GM19463 (cell line): ENCODE measurements at regions not wholly inside any gene's neighbourhood (a gene's known extent, or its start where the extent isn't known, plus 50 kb on each side); places are given as distances from the start of the nearest gene placed in this dataset.
"Not testable (repeated sequence)": the region's sequence is repeated elsewhere in the genome, so short reads cannot be mapped to it uniquely, and the experiment has no call there.

ENCODE experiments used
- ATAC-seq: cut with Tn5 transposase; IDR thresholded peaks from one replicate; pipeline ENCODE4 v1.9.1; 2021; ENCODE audit warnings: mild to moderate bottlenecking, moderate library complexity; ENCODE audit not compliant: unreplicated experiment

DNA sequence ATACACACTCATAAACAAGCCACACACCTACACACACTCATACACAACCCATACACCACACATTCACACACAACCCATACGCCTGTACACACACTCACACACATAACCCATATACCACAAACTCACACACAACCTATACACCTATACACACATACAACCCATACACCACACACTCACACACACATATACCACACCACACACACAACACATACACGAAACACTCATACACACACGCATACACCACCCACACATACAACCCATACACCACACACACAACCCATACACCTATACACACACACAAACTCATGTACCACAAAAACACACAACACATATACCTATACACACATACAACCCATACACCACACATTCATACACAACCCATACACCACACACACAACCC lies 164.3 kb downstream of the TMEM121 start:
- no peak for ATAC-seq

DNA sequence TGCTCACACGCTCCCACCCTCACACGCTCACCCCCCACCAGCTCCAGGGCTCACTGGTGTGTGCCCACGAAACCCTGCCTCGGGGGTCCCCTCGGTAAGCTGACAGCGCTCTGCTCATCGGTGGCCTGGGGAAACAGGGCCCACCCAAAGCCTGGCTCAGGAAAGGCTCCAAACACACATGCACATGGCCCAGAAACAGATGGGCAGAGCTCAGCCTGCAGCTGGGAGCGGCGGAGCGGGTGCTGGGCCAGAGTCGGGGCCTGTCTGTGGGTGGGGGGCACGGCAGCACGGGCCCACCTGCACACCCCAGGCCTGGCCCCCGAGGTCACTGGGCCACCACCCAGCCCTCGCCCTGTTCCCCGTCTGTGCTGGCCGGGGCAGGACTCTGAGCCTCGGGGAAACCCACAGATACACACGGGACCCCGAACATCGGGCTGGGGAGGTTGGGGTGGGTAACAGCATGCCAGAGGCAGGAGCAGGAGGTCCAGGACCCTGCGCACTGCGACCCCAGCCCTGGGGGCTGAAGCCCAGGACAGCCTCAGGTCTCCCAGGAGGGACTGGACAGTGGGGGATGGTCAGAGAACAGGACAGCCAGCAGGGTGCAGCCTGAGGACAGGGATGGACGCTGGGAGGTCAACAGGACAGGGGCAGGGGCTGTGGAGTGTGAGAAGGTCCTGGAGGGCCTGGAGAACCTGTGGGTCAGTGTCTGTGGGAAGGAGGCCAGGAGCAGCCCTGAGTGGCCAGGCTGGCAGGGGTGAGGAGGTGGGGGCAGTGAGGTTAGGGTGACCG lies 165.1 kb downstream of the TMEM121 start:
- not testable (repeated sequence) for ATAC-seq

DNA sequence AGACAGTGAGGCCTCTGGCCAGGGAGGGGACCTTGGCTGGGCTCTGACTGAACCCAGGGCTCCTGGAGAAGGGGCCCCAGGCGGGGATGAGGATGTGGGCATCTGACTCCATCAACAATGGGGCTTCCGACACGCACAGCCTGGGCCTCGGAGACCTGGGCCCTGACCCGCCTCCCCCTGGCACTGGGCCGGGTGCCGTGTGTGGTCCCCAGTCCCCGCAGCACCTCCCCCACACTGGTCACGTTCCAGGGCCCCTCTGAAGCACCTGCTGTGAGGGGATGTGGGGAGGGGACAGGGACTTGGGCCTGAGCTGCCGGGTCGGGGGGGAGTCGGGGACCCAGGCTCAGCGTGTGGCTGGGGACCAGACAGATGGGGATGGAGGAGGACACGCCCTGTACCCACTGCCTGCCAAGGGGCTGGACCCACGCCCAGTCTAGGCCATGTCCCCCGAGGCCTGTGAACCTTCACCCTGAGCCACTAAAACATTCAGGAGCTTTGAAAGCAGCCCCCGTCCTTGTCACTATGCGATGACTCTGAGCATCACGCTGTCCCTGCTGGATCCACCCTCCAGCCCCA lies 165.8 kb downstream of the TMEM121 start:
- not testable (repeated sequence) for ATAC-seq

DNA sequence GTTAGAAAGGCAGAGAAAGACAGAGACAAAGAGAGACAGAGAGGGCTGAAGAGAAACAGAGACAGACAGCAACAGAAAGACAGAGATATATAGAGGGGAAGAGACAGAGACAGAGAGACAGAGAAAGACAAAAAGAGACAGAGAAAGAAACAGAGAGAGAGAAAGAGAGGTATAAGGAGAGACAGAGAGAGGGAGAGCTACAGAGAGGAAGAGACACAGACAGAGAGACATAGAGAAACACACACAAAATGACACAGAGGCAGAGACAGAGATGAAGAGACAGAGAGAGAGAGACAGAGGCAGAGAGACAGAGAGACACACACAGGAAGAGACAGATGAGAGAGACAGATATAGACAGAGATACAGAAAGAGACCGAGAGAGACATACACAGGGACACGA lies 168.6 kb downstream of the TMEM121 start:
- no peak for ATAC-seq

DNA sequence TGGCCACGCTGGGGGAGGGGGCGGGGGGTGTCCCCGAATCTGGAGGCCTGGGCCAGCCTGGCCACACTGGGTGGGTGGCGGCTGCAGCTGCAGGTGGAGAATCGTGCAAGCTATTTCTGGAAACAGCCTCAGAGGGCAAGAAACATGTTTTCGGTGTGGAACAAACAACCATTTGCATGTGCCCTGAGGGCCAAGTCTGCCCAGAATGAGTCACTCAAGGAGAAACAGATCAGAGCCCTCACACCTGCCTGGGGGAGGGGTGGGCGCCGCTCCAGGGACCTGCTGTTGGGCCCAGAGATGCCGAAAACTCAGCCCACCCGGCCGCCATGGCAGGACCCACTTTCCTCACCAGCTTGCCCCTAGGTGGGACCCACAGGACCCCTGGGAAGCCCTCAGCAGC lies 170.0 kb downstream of the TMEM121 start:
- ATAC-seq, result peak; percentile 57

DNA sequence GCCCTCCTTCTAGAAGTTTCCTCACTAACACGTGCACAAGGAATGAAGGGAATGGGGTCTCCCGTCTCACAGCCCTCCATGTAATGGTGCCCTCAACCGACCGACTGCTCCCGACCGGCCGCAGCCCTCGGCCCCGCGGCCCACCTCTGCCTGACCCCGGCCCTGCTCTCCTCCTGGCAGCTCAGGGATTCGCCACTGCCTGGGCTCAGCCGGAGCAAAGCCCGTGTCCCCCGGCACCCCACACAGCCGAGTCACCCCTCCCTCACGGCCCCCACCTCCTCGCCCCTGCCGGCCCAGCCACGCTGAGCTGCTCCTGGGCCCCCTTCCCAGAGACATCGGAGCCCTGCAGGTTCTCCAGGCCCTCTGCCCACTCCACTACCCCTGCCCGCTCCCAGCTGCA lies 171.0 kb downstream of the TMEM121 start:
- ATAC-seq, result not testable (repeated sequence)

DNA sequence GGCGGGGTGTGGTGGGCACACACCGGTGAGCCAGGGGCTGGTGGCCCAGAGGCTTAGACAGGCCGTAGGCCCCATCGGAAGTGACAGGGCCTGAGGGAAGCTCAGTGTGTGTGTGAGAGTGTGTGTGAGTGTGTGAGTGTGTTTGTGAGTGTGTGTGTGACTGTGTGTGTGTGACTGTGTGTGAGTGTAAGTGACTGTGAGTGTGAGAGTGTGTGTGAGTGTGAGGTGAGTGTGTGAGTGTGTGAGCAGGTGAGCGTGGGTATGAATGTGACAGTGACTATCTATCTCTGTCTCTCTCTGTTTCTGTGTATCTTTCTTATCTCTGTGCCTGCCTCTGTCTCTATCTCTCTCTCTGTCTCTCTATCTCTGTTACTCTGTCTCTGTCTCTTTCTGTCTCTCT lies 171.6 kb downstream of the TMEM121 start:
- ATAC-seq, result not testable (repeated sequence)

DNA sequence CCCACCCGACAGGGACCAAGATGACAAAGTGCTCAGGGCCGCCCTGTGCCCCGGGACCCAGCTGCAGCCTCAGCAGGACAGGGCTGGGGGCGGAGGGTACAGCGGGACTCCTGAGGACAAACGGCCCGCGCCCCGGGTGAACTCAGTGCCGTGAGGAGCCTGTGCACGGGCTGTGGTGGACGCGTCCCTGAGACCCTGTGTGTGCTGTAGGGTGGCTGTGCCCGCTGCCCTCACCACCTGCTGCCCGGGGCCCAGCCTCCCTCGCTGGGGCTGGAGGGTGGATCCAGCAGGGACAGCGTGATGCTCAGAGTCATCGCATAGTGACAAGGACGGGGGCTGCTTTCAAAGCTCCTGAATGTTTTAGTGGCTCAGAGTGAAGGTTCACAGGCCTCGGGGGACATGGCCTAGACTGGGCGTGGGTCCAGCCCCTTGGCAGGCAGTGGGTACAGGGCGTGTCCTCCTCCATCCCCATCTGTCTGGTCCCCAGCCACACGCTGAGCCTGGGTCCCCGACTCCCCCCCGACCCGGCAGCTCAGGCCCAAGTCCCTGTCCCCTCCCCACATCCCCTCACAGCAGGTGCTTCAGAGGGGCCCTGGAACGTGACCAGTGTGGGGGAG lies 172.7 kb downstream of the TMEM121 start:
- ATAC-seq, result not testable (repeated sequence)

DNA sequence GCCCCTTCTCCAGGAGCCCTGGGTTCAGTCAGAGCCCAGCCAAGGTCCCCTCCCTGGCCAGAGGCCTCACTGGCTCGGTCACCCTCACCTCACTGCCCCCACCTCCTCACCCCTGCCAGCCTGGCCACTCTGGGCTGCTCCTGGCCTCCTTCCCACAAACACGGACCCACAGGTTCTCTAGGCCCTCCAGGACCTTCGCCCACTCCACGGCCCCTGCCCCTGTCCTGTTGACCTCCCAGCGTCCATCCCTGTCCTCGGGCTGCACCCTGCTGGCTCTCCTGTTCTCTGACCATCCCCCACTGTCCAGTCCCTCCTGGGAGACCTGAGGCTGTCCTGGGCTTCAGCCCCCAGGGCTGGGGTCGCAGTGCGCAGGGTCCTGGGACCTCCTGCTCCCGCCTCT lies 173.3 kb downstream of the TMEM121 start:
- not testable (repeated sequence) for ATAC-seq

DNA sequence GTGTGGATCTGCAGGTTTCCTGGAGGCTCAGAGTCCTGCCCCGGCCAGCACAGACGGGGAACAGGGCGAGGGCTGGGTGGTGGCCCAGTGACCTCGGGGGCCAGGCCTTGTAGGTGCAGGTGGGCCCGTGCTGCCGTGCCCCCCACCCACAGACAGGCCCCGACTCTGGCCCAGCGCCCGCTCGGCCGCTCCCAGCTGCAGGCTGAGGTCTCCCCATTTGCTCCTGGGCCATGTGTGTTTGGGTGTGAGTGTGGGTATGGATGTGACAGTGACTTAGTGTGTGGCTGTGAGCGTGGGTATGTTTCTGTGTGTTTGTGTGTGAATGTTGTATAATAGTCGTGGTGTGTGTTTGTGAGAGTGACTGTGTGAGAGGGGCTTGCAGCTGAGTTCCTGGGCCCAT lies 173.8 kb downstream of the TMEM121 start:
- ATAC-seq, result not testable (repeated sequence)

DNA sequence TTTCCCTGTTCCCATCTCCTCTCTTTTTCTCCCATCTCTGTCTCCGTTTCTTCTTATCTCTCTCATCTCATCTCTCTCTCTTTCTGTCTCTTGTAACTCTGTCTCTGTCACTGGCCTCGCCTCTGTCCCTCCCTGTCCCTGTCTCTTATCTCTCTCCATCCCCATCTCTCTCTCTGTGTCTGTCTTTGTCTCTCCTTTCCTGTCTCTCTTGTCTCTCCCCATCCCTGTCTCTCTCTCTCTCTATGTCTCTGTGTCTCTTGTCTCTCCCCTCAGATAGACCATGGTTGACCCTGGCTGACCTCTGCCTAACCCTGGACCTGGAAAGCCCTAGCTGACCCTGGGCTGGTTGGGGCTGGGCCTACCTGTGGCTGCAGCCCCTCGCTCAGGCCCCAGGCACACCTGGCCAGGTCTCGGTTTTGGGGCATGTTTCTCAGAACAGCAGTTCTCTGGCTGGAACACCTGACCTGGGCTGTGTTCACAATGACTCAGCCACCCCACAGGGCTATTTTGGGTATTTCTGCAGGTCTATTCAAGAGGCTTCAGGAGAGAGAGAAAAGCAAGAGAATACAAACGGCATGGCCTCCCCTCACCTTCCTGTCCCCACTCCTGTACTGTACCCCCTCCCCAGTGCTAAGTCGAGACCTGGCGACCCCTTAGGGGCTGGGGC lies 174.4 kb downstream of the TMEM121 start:
- peak; percentile 43 for ATAC-seq

DNA sequence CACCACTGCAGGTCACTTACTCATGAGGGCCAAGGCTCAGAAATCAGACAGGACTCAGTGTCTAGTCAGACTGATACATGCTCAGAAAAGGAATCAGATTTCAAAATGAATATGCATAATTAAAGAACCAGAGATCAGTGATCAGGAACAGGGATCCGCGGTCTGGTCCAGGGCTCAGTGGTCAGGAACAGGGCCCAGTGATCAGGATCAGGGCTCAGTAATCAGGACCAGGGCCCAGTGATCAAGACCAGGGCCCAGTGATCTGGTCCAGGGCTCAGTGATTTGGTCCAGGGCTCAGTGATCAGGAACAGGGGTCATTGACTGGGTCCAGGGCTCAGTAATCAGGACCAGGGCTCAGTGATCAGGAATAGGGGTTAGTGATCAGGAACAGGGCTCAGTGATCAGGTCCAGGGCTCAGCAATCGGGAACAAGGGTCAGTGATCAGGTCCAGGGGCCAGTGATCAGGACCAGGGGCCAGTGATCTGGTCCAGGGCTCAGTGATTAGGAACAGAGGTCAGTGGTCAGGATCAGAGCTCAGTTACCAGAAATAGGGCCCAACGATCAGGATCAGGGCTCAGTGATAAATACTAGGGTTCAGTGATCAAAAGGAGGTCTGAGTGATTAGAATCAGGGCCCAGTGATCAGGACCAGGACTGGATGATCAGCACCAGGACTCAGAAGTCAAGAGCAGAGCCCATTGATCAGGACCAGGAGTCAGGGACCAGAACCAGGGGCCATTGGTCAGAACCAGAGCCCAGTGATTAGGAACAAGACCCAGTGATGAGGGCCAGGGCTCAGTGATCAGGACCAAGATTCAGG lies 175.3 kb downstream of the TMEM121 start:
- no peak for ATAC-seq

DNA sequence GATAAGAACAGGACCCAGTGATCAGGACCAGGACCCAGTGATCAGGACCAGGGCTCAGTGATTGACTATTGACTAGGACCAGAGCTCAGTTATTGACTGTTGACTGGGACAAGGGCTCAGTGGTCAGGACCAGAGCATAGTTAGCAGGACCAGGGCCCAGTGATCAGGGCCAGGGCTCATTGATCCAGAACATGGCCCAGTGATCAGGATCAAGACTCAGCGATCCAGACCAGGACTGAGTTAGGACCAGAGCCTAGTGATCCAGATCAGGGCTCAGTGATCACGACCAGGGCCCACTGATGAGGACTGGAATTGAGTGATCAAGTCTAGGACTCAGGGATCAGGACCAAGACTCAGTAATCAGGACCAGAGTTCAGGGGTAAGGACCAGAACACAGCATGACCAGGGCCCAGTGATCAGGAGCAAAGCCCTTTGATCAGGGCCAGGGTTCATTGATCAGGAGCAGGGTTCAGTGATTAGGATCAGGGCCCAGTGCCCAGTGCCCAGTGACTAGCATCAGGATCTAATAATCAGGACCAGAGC lies 176.0 kb downstream of the TMEM121 start:
- no peak for ATAC-seq

DNA sequence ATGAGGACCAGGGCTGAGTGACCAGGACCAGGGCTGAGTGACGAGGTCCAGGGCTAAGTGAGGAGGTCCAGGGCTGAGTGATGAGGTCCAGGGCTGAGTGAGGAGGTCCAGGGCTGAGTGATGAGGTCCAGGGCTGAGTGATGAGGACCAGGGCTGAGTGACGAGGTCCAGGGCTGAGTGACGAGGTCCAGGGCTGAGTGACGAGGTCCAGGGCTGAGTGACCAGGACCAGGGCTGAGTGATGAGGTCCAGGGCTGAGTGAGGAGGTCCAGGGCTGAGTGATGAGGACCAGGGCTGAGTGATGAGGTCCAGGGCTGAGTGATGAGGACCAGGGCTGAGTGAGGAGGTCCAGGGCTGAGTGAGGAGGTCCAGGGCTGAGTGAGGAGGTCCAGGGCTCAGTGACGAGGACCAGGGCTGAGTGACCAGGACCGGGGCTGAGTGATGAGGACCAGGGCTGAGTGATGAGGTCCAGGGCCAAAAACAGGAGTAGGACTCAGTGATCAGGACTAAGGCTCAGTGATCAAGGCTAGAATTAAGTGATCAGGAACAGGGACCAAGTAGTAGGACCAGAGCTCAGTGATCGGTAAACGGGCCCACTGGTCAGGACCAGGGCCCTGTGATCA lies 176.8 kb downstream of the TMEM121 start:
- not testable (repeated sequence) for ATAC-seq

DNA sequence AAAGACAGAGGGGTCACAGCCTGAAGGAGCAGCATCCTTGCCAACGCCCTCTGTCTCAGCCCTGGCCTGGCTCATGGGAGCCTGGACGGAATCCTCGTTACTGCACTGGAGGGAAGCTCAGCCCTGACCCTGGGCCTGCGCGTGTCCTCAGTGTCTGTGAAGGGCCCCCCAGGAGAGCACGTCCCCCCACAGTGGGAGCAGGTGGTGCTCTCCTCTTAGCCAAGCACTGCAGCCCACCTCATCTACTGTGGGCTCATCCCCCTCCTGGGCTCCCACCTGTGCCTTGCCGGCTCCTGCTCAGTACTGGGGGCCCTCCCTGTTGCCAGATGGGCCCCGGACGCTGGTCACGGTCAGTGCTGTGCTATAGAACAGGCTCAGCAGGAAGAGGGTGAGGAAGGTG lies 177.7 kb downstream of the TMEM121 start:
- ATAC-seq, result not testable (repeated sequence)

DNA sequence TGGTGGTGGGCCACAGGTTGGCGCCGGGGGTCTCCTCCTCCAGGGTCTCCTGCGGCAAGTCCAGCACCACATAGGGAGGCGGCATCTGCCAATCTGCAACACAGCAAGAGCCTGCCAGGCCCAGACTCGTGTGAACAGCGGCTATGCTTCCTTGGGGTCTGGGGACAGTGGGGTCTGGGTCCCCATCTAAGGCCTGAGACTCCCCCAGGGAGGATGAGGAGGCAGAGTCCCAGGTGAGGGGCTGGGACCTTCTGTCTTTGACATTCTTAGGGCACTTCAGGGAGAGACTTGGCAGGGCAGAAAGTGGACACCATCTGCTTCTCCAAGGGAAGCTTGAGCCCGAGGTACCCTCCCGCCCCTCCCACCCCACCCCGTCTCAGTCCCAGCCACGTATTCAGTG lies 178.1 kb downstream of the TMEM121 start:
- not testable (repeated sequence) for ATAC-seq

DNA sequence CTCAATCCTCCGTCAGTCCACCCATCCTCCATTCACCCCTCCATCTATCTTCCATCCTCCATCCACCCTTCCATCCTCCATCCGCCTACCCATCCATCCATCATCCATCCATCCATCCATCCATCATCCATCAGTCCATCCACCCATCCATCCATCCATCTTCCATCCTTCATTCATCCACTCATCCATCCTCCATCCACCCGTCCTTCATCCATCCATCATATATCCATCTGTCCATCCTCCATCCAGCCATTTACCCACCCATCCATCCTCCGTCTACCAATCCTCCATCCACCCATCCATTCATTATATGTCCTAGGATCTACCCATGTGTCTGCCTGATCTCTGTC lies 179.1 kb downstream of the TMEM121 start:
- not testable (repeated sequence) for ATAC-seq

DNA sequence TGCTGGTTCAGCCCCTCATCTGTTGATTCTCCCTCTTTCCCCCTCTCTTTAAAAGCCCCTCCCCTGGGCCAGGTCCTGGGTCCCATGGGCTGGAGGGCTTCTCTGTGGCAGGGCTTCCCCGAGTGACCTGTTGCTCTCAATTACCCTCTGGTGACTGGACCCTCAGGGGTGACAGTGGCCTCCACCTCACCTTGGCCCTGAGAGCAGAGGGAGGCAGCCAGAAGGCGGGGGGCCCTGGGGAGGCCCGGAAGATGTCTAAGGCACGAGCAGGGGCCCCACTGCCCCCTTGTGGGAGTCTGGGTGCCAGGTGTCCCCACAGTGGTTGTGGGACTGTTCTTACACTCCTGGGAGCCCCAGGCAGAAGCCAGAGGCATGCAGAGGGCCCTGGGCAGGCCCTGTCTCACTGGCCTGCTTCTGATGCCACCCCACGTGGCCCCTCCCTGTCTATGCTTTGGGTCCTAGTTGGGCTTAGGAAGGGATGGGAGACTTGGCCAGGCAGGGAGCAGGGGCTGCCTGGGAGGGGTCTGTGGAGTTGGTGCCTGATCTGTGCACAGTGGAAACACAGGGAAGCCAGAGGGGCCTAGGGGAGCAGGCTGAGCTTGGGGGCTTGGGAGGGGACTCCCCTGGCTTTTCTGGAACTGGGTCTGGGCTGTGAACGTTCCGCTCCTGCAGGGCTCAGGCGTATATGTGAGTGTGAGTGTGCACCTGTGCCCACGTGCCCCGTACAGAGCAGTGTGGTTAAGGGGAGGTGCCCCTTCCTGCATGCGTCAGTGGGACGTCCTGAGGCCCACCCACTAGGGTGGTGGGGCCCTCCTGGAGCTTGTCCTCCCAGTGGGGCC lies 179.7 kb downstream of the TMEM121 start:
- ATAC-seq, result peak; percentile 50

DNA sequence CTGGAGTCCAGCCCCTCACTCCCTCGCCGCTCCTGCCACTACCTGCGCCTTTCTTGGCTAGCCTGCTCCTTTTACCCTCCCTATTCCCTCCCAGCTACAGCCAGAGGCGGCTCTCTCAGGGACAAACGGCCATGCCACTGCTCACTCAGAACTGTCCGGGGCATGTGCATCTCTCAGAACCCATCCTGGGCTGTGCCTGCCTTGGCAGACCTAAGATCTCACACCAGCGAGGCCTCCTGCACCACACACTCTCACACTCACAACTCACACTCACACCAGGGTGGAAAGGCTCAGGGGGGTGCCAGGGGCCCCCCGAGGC lies 180.3 kb downstream of the TMEM121 start:
- ATAC-seq, result not testable (repeated sequence)
